Astrocyte (in vitro differentiated cells and primary cell): ENCODE measurements at regions not wholly inside any gene's neighbourhood (a gene's known extent, or its start where the extent isn't known, plus 50 kb on each side); places are given as distances from the start of the nearest gene placed in this dataset.

Source experiments
- EZH2 ChIP-seq: IDR thresholded peaks from 2 replicates; pipeline ENCODE4 v1.6.1; 2012; ENCODE audit warnings: mild to moderate bottlenecking, low read length, inconsistent platforms; ENCODE audit not compliant: insufficient read depth
- TF ChIP-seq, protein P1 (sequence below): IDR thresholded peaks from 2 replicates; pipeline ENCODE4 v1.5.1; 2011; ENCODE audit warnings: low read depth, mild to moderate bottlenecking, inconsistent platforms, low read length, moderate library complexity; ENCODE audit not compliant: insufficient read depth

GRCh38 chr4:38610521-38610920, 53.5 kb upstream of the KLF3 start:
- TF ChIP-seq, protein P1, sequence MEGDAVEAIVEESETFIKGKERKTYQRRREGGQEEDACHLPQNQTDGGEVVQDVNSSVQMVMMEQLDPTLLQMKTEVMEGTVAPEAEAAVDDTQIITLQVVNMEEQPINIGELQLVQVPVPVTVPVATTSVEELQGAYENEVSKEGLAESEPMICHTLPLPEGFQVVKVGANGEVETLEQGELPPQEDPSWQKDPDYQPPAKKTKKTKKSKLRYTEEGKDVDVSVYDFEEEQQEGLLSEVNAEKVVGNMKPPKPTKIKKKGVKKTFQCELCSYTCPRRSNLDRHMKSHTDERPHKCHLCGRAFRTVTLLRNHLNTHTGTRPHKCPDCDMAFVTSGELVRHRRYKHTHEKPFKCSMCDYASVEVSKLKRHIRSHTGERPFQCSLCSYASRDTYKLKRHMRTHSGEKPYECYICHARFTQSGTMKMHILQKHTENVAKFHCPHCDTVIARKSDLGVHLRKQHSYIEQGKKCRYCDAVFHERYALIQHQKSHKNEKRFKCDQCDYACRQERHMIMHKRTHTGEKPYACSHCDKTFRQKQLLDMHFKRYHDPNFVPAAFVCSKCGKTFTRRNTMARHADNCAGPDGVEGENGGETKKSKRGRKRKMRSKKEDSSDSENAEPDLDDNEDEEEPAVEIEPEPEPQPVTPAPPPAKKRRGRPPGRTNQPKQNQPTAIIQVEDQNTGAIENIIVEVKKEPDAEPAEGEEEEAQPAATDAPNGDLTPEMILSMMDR, result no peak
- no peak for TF ChIP-seq EZH2
